NCI-H146 treated with DMSO at 0.1 percent for 48 hours (cell line): ENCODE measurements at regions not wholly inside any gene's neighbourhood (a gene's known extent, or its start where the extent isn't known, plus 50 kb on each side); places are given as distances from the start of the nearest gene placed in this dataset.

Experiments used
- DNase-seq: peaks from one replicate; lab custom pipeline; 2025; ENCODE audit not compliant: unreplicated experiment; lab: John Stamatoyannopoulos, UW

- DNase-seq = no peak
Measured at GRCh38 chr10:89829262-89829886, 128.0 kb downstream of the KIF20B start.

- no peak for DNase-seq
Measured at GRCh38 chr10:89829887-89830269, 128.5 kb downstream of the KIF20B start.

- no peak for DNase-seq
Measured at GRCh38 chr10:89830624-89831023, 129.2 kb downstream of the KIF20B start.

GRCh38 chr10:89836840-89837164 is 135.4 kb downstream of the KIF20B start:
- no peak for DNase-seq

GRCh38 chr10:89837165-89838043 is 136.0 kb downstream of the KIF20B start:
- peak; percentile 75 for DNase-seq

GRCh38 chr10:89838044-89838615 is 136.7 kb downstream of the KIF20B start:
- DNase-seq = peak; percentile 45

GRCh38 chr10:89845541-89846280 is 144.3 kb downstream of the KIF20B start:
- no peak for DNase-seq

- DNase-seq = no peak
Measured at GRCh38 chr10:89846281-89846630, 144.9 kb downstream of the KIF20B start.

GRCh38 chr10:89846786-89847185 is 145.4 kb downstream of the KIF20B start:
- DNase-seq = no peak

- DNase-seq = no peak
Measured at GRCh38 chr10:89852872-89853271, 151.5 kb downstream of the KIF20B start.

GRCh38 chr10:89853781-89854191 is 152.4 kb downstream of the KIF20B start:
- DNase-seq = no peak

- no peak for DNase-seq
Measured at GRCh38 chr10:89857431-89858042, 156.1 kb downstream of the KIF20B start.

GRCh38 chr10:89861199-89861573 is 159.8 kb downstream of the KIF20B start:
- DNase-seq = no peak

GRCh38 chr10:89861584-89862301 is 160.4 kb downstream of the KIF20B start:
- no peak for DNase-seq

GRCh38 chr10:89867964-89868363 is 166.6 kb downstream of the KIF20B start:
- no peak for DNase-seq

- no peak for DNase-seq
Measured at GRCh38 chr10:89869180-89869579, 167.8 kb downstream of the KIF20B start.

- DNase-seq = no peak
Measured at GRCh38 chr10:89869592-89870156, 168.3 kb downstream of the KIF20B start.

GRCh38 chr10:89870936-89871335 is 169.5 kb downstream of the KIF20B start:
- no peak for DNase-seq

- no peak for DNase-seq
Measured at GRCh38 chr10:89873055-89873454, 171.7 kb downstream of the KIF20B start.

GRCh38 chr10:89875557-89875956 is 174.2 kb downstream of the KIF20B start:
- DNase-seq = no peak
